K562 (cell line): ENCODE measurements at regions not wholly inside any gene's neighbourhood (a gene's known extent, or its start where the extent isn't known, plus 50 kb on each side); places are given as distances from the start of the nearest gene placed in this dataset.
A peak's percentile ranks its signal among the peaks of the same experiment; 100 is the strongest.

Experiments used
- ARHGAP35 ChIP-seq: fragments of 450-650 bp; IDR thresholded peaks from 2 replicates; pipeline ENCODE4 v1.6.1; 2018; ENCODE audit not compliant: partially characterized antibody
- CREB3L1 ChIP-seq: fragments of 450-650 bp; IDR thresholded peaks from 2 replicates; pipeline ENCODE4 v1.6.1; 2014; ENCODE audit warnings: low read depth, mild to moderate bottlenecking, moderate library complexity, borderline replicate concordance
- DLX4 ChIP-seq: fragments of 250-450 bp; sonication (Bioruptor Pico); IDR thresholded peaks from 2 replicates; pipeline ENCODE4 v1.6.1; 2021; ENCODE audit warnings: mild to moderate bottlenecking
- EGR1 ChIP-seq: fragments of 450-650 bp; conservative IDR thresholded peaks from 2 replicates; pipeline ENCODE4 v1.6.1; 2017; ENCODE audit warnings: mild to moderate bottlenecking
- EP300 ChIP-seq: IDR thresholded peaks from 2 replicates; pipeline ENCODE4 v1.6.1; 2012; ENCODE audit warnings: low read length, improper control_type of control experiment
- ETV5 ChIP-seq: sonication (generic); formaldehyde crosslinking; IDR thresholded peaks from 2 replicates; pipeline ENCODE4 v1.4.0; 2020; ENCODE audit warnings: low read depth, mild to moderate bottlenecking, missing genetic modification reagents
- KLF13 ChIP-seq: fragments of 450-650 bp; IDR thresholded peaks from 2 replicates; pipeline ENCODE4 v1.6.1; 2016; ENCODE audit warnings: missing genetic modification characterization, low read depth, mild to moderate bottlenecking, missing compliant biosample characterization, moderate library complexity, borderline replicate concordance
- MCM5 ChIP-seq: fragments of 450-650 bp; IDR thresholded peaks from 2 replicates; pipeline ENCODE4 v1.6.1; 2016; ENCODE audit warnings: low read depth
- MED1 ChIP-seq: sonication (generic); formaldehyde crosslinking; IDR thresholded peaks from 2 replicates; pipeline ENCODE4 v1.8.1; 2023; ENCODE audit warnings: missing genetic modification reagents, borderline replicate concordance
- MTF1 ChIP-seq: fragments of 250-450 bp; sonication (Bioruptor Pico); IDR thresholded peaks from 2 replicates; pipeline ENCODE4 v1.9.0; 2021; ENCODE audit warnings: moderate library complexity, mild to moderate bottlenecking, inconsistent platforms, borderline replicate concordance
- MYNN ChIP-seq, 2 experiments: sonication (generic); formaldehyde crosslinking in 1 of 2; IDR thresholded peaks; 2 replicates each; pipeline versions ENCODE4 v1.5.0 to v1.6.1; 2016 to 2020; ENCODE audit warnings: antibody characterized with exemption in 1 of 2, missing genetic modification reagents in 1 of 2
- NR2C1 ChIP-seq, 2 experiments: fragments of 450-650 bp; IDR thresholded peaks; 2 replicates each; pipeline ENCODE4 v1.6.1; 2017; ENCODE audit warnings: mild to moderate bottlenecking in 2 of 2, antibody characterized with exemption in 1 of 2, inconsistent platforms in 1 of 2, missing compliant biosample characterization in 1 of 2, missing genetic modification characterization in 1 of 2
- THRAP3 ChIP-seq: fragments of 450-650 bp; IDR thresholded peaks from 2 replicates; pipeline ENCODE4 v1.6.1; 2016; ENCODE audit warnings: mild to moderate bottlenecking, inconsistent platforms, borderline replicate concordance
- WHSC1 ChIP-seq: IDR thresholded peaks from one replicate; pipeline ENCODE4 v1.6.1; 2012; ENCODE audit warnings: low read length, control low read depth, inconsistent platforms
- ZBTB12 ChIP-seq: fragments of 250-450 bp; sonication (Bioruptor Pico); IDR thresholded peaks from 2 replicates; pipeline ENCODE4 v1.4.0; 2020
- ZBTB43 ChIP-seq: sonication (generic); formaldehyde crosslinking; IDR thresholded peaks from 2 replicates; pipeline ENCODE4 v1.8.0; 2023; ENCODE audit warnings: mild to moderate bottlenecking, missing genetic modification reagents
- ZNF143 ChIP-seq: sonication (generic); formaldehyde crosslinking; IDR thresholded peaks from 2 replicates; pipeline ENCODE4 v1.9.0; 2022; ENCODE audit warnings: mild to moderate bottlenecking, missing genetic modification reagents
- ZNF445 ChIP-seq: fragments of 250-450 bp; sonication (Bioruptor Pico); IDR thresholded peaks from 2 replicates; pipeline ENCODE4 v1.4.0; 2020; ENCODE audit warnings: low read depth, mild to moderate bottlenecking, moderate library complexity
- ZNF512 ChIP-seq: IDR thresholded peaks from 2 replicates; pipeline ENCODE4 v1.6.1; 2016; ENCODE audit warnings: missing genetic modification characterization, missing compliant biosample characterization
- ZNF586 ChIP-seq: fragments of 450-650 bp; formaldehyde crosslinking; conservative IDR thresholded peaks from 2 replicates; pipeline ENCODE4 v1.4.0; 2020; ENCODE audit warnings: mild to moderate bottlenecking, moderate library complexity
- ZNF644 ChIP-seq: fragments of 200-800 bp; sonication (Bioruptor generic); IDR thresholded peaks from 2 replicates; pipeline ENCODE4 v1.6.1; 2016; ENCODE audit warnings: low read depth, missing genetic modification characterization, missing compliant biosample characterization

- TF ChIP-seq MYNN (IDR thresholded peaks at IDR 0.05) (peak; percentile 53; the same call in 1 of the 2 replicates), MYNN (CRISPR knock-in tag; IDR thresholded peaks at IDR 0.05) (no peak), ARHGAP35 (no peak), ZNF143 (CRISPR knock-in tag) (no peak), NR2C1 (IDR thresholded peaks at IDR 0.05) (no peak), NR2C1 (tag; IDR thresholded peaks at IDR 0.05) (peak; percentile 58; the same call in 1 of the 2 replicates), EP300 (0 out of 2 replicates have a peak, but pooled peaks have one; percentile 51), ZNF586 (CRISPR knock-in tag) (no peak), ETV5 (CRISPR knock-in tag) (no peak), ZBTB43 (CRISPR knock-in tag) (no peak), ZNF512 (tag) (no peak), ZNF644 (tag) (peak; percentile 56; the same call in 1 of the 2 replicates), CREB3L1 (peak; percentile 74; the same call in 1 of the 2 replicates), MCM5 (no peak), ZBTB12 (no peak; the same call in 1 of the 2 replicates), THRAP3 (no peak), KLF13 (tag) (no peak; the same call in 1 of the 2 replicates), DLX4 (CRISPR knock-in tag) (no peak), MTF1 (no peak), EGR1 (peak; percentile 98), ZNF445 (no peak), WHSC1 (no peak), MED1 (CRISPR knock-in tag) (no peak)
Measured at GRCh38 chr6:158868890-158869825, 50.0 kb upstream of the EZR start (continued).
